Transverse colon (tissue), 4 donors: ENCODE measurements at regions not wholly inside any gene's neighbourhood (a gene's known extent, or its start where the extent isn't known, plus 50 kb on each side); places are given as distances from the start of the nearest gene placed in this dataset.

Source experiments
- DNase-seq: peaks from one replicate; pipeline ENCODE4 v3.0.0-alpha.2; 2019
- H3K27ac ChIP-seq, 4 donors: fragments of 200-600 bp; sonication (generic); 2 replicates each; pipeline ENCODE4 v1.5.1; 2016 to 2018; ENCODE audit warnings: inconsistent platforms in 4 of 4
- H3K27me3 ChIP-seq: fragments of 200-600 bp; sonication (generic); 2 replicates; pipeline ENCODE4 v1.5.1; 2017; ENCODE audit warnings: inconsistent platforms
- H3K36me3 ChIP-seq, 4 donors: fragments of 200-600 bp; sonication (generic); 2 replicates each; pipeline ENCODE4 v1.5.1; 2017 to 2019; ENCODE audit warnings: inconsistent platforms in 4 of 4
- H3K4me1 ChIP-seq, 4 donors: fragments of 200-600 bp; sonication (generic); 2 replicates each; pipeline ENCODE4 v1.5.1; 2017 to 2020; ENCODE audit warnings: inconsistent platforms in 4 of 4
- H3K4me3 ChIP-seq, 4 donors: fragments of 200-600 bp; sonication (generic); 1 replicate in 1 of 4; 2 replicates in 3 of 4; pipeline versions ENCODE4 v1.5.1 to v1.6.1; 2017 to 2019; ENCODE audit warnings: inconsistent platforms in 4 of 4
- H3K9me3 ChIP-seq, 2 donors: fragments of 200-600 bp; sonication (generic); 2 replicates each; pipeline ENCODE4 v1.5.1; 2017 to 2019; ENCODE audit warnings: inconsistent platforms in 2 of 2
- CTCF ChIP-seq, 5 experiments: fragments of 200-600 bp in 3 of 5; fragments of 450-650 bp in 2 of 5; sonication (generic) in 3 of 5; IDR thresholded peaks; 1 replicate in 2 of 5; 2 replicates in 3 of 5; pipeline ENCODE4 v1.5.1; 2016 to 2017; ENCODE audit warnings: antibody characterized with exemption in 5 of 5, inconsistent platforms in 3 of 5, mild to moderate bottlenecking in 2 of 5, moderate library complexity in 1 of 5
- EP300 ChIP-seq: sonication (generic); formaldehyde crosslinking; IDR thresholded peaks from one replicate; pipeline ENCODE4 v1.6.1; 2017; ENCODE audit warnings: antibody characterized with exemption, low read depth
- POLR2A ChIP-seq: fragments of 450-650 bp; IDR thresholded peaks from one replicate; pipeline ENCODE4 v1.6.1; 2016; ENCODE audit warnings: antibody characterized with exemption, mild to moderate bottlenecking, moderate library complexity
- POLR2AphosphoS5 ChIP-seq, 3 donors: sonication (generic); formaldehyde crosslinking; IDR thresholded peaks; one replicate each; pipeline ENCODE4 v1.6.1; 2016; ENCODE audit warnings: antibody characterized with exemption in 3 of 3
- WGBS, 2 donors: methylation state at CpG; one replicate each; pipeline ENCODE4 v1.1.5; 2018; ENCODE audit warnings: low coverage in 1 of 2; 5-methylcytosine and 5-hydroxymethylcytosine counted together
- in situ Hi-C, 4 donors: fragments of 200-750 bp; cut with MboI; loops; one replicate each; pipeline versions ENCODE4 v1.15.0 to v1.15.1; 2017; ENCODE audit warnings: low sequenced_read_pairs in 3 of 4, low pct_ligation_motif_present in 1 of 4, low pct_unique_long_range_greater_than_20kb in 1 of 4
- intact Hi-C: fragments of 100-400 bp; cut with DNase I; formaldehyde crosslinking; loops from one replicate; pipeline ENCODE4 v1.15.1; 2023; ENCODE audit warnings: low total_unique reads

- H3K27me3 ChIP-seq = no peaks in the 10 kb centered on the region
- H3K4me1 ChIP-seq = no peaks in the 10 kb centered on the region
- intact Hi-C loops (no loop called here), in situ Hi-C loops (no loop called here)
- no peak overlapping the region for H3K4me3 ChIP-seq
- 72 to 79% methylated on average over 3 of the region's 3 CpGs for WGBS, 2 donors
- no peak for DNase-seq
- TF ChIP-seq POLR2A (no peak), POLR2AphosphoS5 (IDR thresholded peaks at IDR 0.05) (no peak), EP300 (no peak), CTCF (IDR thresholded peaks at IDR 0.05) (no peak)
- H3K27ac ChIP-seq = no peak overlapping the region
- no peaks in the 10 kb centered on the region for H3K9me3 ChIP-seq
- no peaks in the 10 kb centered on the region for H3K36me3 ChIP-seq
Observed at GRCh38 chr12:98194591-98194990, 320.8 kb upstream of the TMPO start.

DNA sequence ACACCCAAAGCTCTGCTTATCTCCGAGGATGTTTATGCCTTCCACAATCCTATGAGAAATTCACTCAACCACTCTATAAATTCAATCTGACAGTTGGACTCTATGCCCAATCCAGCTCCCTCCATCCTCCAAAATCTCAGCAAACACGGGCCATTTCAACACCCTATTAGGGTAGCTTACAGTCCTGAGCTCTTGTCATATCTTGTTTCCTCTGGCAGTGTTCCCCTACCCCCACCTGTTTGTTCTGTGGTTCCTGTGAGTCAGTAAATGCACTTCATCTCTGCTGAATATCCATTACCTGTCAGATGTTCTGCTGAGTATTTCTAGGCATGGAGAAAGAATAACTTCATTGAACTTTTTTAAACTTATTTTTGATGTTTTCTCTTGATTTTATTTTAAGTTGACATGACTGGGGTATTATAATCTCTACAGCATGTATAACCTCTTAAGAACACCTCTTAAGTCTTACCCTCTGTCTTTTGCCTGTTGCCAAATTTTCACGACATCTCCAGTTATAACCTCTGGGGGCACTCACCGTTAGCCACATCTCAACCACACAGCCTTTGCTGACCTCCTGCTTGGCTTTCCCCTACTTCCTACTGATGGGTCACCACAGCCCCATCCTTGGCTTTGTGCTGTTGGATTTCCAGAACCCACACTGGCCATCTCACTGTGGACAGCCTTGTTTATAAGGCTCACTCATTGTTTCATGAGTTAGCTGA lies 317.0 kb upstream of the TMPO start:
- WGBS, 2 donors = 55 to 67% methylated on average over 4 of the region's 4 CpGs
- in situ Hi-C loops = no loop called here
- no peaks in the 10 kb centered on the region for H3K36me3 ChIP-seq
- DNase-seq = no peak
- no peak overlapping the region for H3K4me3 ChIP-seq
- intact Hi-C loops = no loop called here
- H3K4me1 ChIP-seq = no peaks in the 10 kb centered on the region
- H3K27ac ChIP-seq = no peak overlapping the region
- no peak for TF ChIP-seq POLR2A
- TF ChIP-seq POLR2AphosphoS5 (IDR thresholded peaks at IDR 0.05) = no peak
- no peak for TF ChIP-seq EP300
- TF ChIP-seq CTCF (IDR thresholded peaks at IDR 0.05) = no peak
- no peaks in the 10 kb centered on the region for H3K9me3 ChIP-seq
- no peaks in the 10 kb centered on the region for H3K27me3 ChIP-seq

- TF ChIP-seq POLR2AphosphoS5 (IDR thresholded peaks at IDR 0.05) (no peak), POLR2A (no peak), EP300 (no peak), CTCF (IDR thresholded peaks at IDR 0.05) (no peak)
- no peak for DNase-seq
- H3K9me3 ChIP-seq = no peaks in the 10 kb centered on the region
- no peaks in the 10 kb centered on the region for H3K4me1 ChIP-seq
- H3K27me3 ChIP-seq = no peaks in the 10 kb centered on the region
- intact Hi-C loops (no loop called here), in situ Hi-C loops (no loop called here)
- WGBS, 2 donors = 78 to 83% methylated on average over 1 to 7 of the region's 7 CpGs
- no peaks in the 10 kb centered on the region for H3K36me3 ChIP-seq
- H3K27ac ChIP-seq = no peak overlapping the region
- no peak overlapping the region for H3K4me3 ChIP-seq
Observed at GRCh38 chr12:98208816-98209215, 306.6 kb upstream of the TMPO start.

- Histone ChIP-seq H3K4me3 (no peak overlapping the region), H3K27ac (no peak overlapping the region), H3K36me3 (no peaks in the 10 kb centered on the region), H3K27me3 (no peaks in the 10 kb centered on the region), H3K4me1 (no peaks in the 10 kb centered on the region), H3K9me3 (no peaks in the 10 kb centered on the region)
- intact Hi-C loops = no loop called here
- no peak for DNase-seq
- TF ChIP-seq EP300 (no peak), POLR2AphosphoS5 (IDR thresholded peaks at IDR 0.05) (no peak), POLR2A (no peak), CTCF (IDR thresholded peaks at IDR 0.05) (no peak)
- in situ Hi-C loops = no loop called here
- WGBS, 2 donors = 55 to 100% methylated on average over 2 to 8 of the region's 8 CpGs
Observed at GRCh38 chr12:98211909-98212695, 303.3 kb upstream of the TMPO start.
